ENCODE measurements at regions not wholly inside any gene's neighbourhood (a gene's known extent, or its start where the extent isn't known, plus 50 kb on each side); places are given as distances from the start of the nearest gene placed in this dataset.

- no peak for DNase-seq
These were observed 218.3 kb downstream of the RBFOX3 start for GRCh38 chr17:79392598-79392997.

GRCh38 chr17:79391376-79392233 lies 219.2 kb downstream of the RBFOX3 start:
- DNase-seq, result peak; percentile 64

DNA sequence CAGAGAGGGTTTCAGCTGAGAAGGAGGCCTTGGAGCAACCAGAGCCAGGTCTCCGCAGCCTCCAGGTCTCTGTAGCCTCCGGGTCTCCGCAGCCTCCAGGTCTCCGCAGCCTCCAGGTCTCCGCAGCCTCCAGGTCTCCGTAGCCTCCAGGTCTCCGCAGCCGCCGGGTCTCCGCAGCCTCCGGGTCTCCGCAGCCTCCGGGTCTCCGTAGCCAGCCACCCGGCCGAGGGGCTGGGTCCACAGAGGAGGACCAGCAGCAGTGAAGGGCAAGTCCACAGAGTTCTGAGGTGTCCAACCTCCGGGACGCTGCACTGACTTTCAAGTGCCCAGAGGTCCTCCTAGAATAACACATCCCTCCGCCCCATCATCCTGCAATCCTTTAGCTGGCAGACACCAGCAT lies 221.0 kb downstream of the RBFOX3 start:
- no peak for DNase-seq

GRCh38 chr17:79388556-79389295 lies 222.1 kb downstream of the RBFOX3 start:
- no peak for DNase-seq

GRCh38 chr17:79387783-79388182 lies 223.1 kb downstream of the RBFOX3 start:
- DNase-seq, result no peak

- no peak for DNase-seq
These were observed 224.8 kb downstream of the RBFOX3 start for GRCh38 chr17:79385962-79386563.

GRCh38 chr17:79382313-79382712 lies 228.5 kb downstream of the RBFOX3 start:
- DNase-seq, result no peak

- DNase-seq, result no peak
These were observed 231.0 kb downstream of the RBFOX3 start for GRCh38 chr17:79379700-79380445.

- DNase-seq, result no peak
These were observed 233.5 kb downstream of the RBFOX3 start for GRCh38 chr17:79377230-79377786.

DNA sequence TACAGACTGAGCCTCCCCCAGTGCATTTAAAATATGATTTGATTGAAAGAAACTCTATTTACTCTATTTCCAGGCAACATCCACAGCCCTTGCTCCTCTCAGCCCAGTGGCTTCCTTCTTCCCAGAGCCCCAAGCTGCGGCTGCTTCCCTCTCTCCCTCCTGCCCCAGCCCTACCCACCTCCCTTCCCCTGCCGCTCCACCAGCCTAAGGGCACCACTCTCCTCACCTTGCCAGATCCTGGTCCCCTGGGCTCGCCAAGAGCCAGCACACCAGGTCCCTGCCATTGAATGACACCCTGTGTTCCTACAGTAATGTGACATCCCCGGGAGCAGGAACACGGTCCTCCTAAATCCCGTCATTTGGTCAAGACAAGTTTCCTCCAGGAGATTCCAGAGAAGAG lies 236.0 kb downstream of the RBFOX3 start:
- no peak for DNase-seq

DNA sequence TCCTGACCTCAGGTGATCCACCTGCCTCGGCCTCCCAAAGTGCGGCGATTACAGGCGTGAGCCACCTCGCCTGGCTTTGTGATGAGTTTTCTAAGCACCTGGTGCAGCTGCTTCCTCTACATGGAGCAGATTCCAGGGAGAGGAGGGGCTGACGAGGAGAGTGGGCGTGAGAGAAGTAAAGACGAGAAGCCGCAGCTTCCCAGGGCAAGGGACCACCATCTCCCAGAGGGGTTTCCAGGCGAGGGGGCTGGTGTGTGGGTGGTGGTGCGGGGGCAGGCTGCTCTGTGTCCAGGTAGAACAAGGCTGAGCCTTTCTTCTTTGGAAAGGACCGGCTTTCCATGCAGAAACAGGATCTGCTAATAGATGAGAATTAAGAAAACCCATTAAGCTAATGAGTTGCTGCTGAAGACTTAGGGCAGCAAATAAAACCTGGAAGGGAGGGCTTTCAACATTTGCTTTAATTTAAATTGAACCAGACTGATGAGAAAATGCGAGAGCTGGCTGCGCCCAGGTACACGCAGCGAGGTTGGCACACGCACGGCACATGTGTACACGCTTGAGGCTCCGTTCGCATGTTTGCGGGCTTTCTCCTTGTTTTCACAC lies 236.7 kb downstream of the RBFOX3 start:
- DNase-seq, result no peak

GRCh38 chr17:79372470-79373238 lies 238.2 kb downstream of the RBFOX3 start:
- no peak for DNase-seq

DNA sequence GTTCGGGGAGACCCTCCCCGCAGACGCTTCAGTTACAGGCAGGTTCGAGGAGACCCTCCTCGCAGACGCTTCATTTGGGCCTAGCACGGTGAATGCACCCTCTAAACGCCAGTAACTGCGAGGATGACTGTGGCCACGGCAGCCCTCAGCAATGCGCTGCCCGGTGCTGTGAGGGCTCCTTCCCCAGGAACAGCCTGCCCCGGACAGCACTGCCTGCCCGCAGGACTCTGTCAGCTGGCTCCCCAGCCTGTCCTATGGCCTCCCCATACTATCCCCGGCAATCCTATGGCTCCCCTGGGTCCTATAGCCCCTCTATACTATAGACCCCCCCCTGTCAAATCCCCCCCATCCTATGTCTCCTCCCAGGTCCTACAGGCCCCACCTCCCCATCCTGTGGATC lies 238.9 kb downstream of the RBFOX3 start:
- no peak for DNase-seq

DNA sequence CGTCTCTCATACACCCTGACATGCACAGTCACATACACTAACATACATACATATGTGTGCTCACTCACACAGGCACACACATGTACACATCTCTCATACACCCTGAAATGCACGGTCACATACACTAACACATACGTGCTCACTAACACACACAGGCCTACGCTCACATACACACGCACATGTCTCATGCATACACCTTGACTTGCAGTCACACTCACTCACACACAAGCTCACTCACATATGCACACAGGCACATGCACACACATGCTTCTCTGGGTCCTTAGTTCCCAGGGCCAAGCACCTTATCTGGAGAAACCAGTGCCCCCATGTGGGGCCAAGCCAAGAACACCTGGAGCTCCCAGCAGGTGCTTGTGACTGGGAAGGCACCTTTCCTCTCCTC lies 240.3 kb downstream of the RBFOX3 start:
- DNase-seq, result no peak

- DNase-seq, result no peak
These were observed 240.7 kb downstream of the RBFOX3 start for GRCh38 chr17:79370126-79370525.

- DNase-seq, result no peak
These were observed 241.3 kb downstream of the RBFOX3 start for GRCh38 chr17:79369532-79369931.

DNA sequence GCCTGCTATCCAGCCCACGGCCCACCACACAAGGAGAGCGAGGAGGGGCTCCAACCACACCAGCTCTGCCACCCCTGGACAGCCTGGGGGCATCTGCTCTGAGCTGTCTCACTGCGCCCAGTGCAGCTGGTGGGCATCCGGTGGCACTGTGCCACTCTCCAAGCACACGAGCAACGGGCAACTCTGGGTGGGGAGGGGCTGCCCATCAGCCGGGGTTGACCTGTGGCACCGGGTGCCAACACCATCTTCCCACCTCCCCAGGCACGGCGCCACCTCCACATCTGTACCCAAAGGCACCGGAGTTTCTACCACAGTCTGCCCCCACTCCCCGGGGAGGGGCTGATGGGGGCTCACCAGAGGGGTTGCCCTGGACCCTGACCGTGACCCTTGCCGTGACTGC lies 241.8 kb downstream of the RBFOX3 start:
- DNase-seq, result no peak

DNA sequence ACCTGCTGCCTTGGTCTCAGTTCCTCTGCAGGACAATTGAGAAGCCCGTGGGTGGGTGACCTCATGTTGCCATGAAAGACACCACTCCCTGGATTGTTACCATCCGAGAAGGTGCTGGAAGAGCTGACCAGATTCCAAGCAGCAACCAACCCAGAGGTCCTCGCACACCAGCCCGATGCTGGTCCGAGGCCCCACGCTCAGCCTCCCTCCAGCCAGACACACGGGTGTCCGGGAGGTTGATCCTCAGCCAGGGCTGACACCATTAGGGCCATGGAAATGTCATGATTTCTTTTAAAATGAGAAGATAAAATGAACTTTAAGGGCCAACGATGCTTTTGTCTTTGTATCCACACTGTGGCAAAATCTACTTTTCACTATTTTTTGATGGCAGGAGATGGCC lies 242.3 kb downstream of the RBFOX3 start:
- no peak for DNase-seq

GRCh38 chr17:79366988-79367571 lies 243.8 kb downstream of the RBFOX3 start:
- DNase-seq, result no peak

- no peak for DNase-seq
These were observed 244.7 kb downstream of the RBFOX3 start for GRCh38 chr17:79365836-79366770.
